ENCODE measurements at regions not wholly inside any gene's neighbourhood (a gene's known extent, or its start where the extent isn't known, plus 50 kb on each side); places are given as distances from the start of the nearest gene placed in this dataset.

GRCh38 chr1:61602663-61603062 lies 122.3 kb downstream of the TM2D1 start:
- no peak for DNase-seq (ENCODE audit: extremely low read depth, low read depth)
- no peak for TF ChIP-seq CTCF (IDR thresholded peaks at IDR 0.05; ENCODE audit: low read depth, low read length)

GRCh38 chr1:61597601-61598000 lies 127.3 kb downstream of the TM2D1 start:
- DNase-seq (ENCODE audit: extremely low read depth, low read depth), result no peak
- TF ChIP-seq CTCF (IDR thresholded peaks at IDR 0.05; ENCODE audit: low read depth, low read length), result no peak

- no peak for TF ChIP-seq CTCF (IDR thresholded peaks at IDR 0.05; ENCODE audit: low read depth, low read length)
- DNase-seq (ENCODE audit: extremely low read depth, low read depth), result no peak
Measured at GRCh38 chr1:61593331-61593730, 131.6 kb downstream of the TM2D1 start.

GRCh38 chr1:61591351-61591750 lies 133.6 kb downstream of the TM2D1 start:
- DNase-seq (ENCODE audit: extremely low read depth, low read depth), result no peak
- no peak for TF ChIP-seq CTCF (IDR thresholded peaks at IDR 0.05; ENCODE audit: low read depth, low read length)

GRCh38 chr1:61588736-61589672 lies 135.9 kb downstream of the TM2D1 start:
- DNase-seq (ENCODE audit: extremely low read depth, low read depth), result no peak
- peak; percentile 70 for TF ChIP-seq CTCF (IDR thresholded peaks at IDR 0.05; ENCODE audit: low read depth, low read length)

GRCh38 chr1:61585714-61586113 lies 139.2 kb downstream of the TM2D1 start:
- DNase-seq (ENCODE audit: extremely low read depth, low read depth), result no peak
- TF ChIP-seq CTCF (IDR thresholded peaks at IDR 0.05; ENCODE audit: low read depth, low read length), result no peak

GRCh38 chr1:61583703-61584102 lies 141.2 kb downstream of the TM2D1 start:
- no peak for DNase-seq (ENCODE audit: extremely low read depth, low read depth)
- no peak for TF ChIP-seq CTCF (IDR thresholded peaks at IDR 0.05; ENCODE audit: low read depth, low read length)

All from AG09319 (cell line).